Retina (tissue), 1 donor: ENCODE measurements at regions not wholly inside any gene's neighbourhood (a gene's known extent, or its start where the extent isn't known, plus 50 kb on each side); places are given as distances from the start of the nearest gene placed in this dataset.
"Not testable (repeated sequence)": the region's sequence is repeated elsewhere in the genome, so short reads cannot be mapped to it uniquely, and the experiment has no call there.

Experiments
- DNase-seq: peaks from one replicate; pipeline ENCODE4 v3.0.0-alpha.2; 2016

- not testable (repeated sequence) for DNase-seq
Observed at GRCh38 chr6:86602093-86602492, 335.2 kb upstream of the HTR1E start.

DNA sequence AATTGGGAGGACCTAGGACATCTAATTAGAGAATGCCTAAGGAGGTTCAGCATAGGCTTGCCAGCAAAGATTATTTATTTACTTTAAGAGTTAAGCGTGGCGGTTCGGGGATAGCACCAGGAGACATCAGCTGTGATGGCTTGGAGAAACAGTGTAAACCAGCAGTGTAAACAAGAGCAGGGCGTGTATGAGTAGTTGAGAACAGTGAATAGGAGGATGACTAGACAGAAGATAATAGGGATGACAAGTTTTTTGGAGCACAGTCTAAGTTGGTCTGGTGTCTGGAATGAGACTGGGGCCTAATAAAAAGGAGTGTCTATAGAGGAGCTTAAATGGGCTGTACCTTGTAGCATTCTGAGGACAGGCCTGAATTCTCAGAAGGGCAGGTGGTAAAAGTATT, 338.4 kb upstream of the HTR1E start:
- DNase-seq: not testable (repeated sequence)

DNA sequence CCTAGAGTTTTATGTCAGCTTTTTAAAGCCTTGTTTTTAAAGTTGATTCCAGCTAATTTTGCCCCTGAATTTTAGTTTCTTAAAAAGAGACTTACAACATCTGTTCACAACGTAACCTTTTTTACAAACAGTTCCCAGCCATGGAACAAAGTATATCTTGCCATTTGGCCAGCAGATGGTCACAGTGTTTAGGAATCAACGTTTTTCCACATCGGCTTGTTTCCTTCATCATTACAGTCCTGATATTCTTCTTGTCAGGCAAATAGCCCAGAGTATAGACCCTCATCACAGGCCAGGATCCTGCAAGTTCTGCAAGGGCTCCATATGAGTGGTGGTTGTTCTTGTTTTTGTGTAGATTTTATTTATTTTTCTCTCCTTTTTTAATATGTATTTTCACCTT, 341.7 kb upstream of the HTR1E start:
- DNase-seq: no peak

GRCh38 chr6:86586195-86586594, 351.1 kb upstream of the HTR1E start:
- no peak for DNase-seq

DNA sequence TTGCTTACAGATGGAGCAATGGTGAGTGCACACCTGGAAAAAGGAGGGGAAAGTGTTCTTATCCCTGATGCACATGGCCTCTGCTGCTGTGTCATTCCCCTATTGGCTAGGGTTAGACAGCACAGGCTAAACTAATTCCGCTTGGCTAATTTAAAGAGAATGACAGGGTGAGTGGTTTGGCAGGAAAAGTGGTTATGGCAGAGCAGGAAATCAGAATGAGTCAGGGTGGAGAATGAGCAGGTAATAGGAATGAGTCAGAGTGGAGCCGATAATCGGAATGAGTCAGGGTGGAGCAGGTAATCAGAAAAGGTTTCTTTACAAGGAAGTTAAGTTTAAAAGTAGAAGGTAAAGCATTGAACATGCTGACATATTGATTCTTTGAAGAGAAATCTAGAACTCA, 355.5 kb upstream of the HTR1E start:
- DNase-seq: no peak

DNA sequence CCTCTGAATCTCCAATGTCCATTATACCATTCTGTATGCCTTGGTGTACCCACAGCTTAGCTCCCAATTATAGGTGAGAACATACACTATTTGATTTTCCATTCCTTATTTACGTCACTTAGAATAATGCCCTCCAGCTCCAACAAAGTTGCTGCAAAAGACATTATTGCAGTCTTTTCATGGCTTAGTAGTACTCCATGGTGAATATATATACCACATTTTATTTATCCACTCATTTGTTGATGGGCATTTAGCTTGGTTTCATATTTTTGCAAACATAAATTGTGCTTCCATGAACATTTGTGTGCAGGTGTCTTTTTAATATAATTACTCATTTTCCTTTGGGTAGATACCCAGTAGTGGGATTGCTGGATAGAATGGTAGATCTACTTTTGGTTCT, 374.1 kb upstream of the HTR1E start:
- DNase-seq: no peak

GRCh38 chr6:86558318-86558717, 379.0 kb upstream of the HTR1E start:
- DNase-seq: no peak

DNA sequence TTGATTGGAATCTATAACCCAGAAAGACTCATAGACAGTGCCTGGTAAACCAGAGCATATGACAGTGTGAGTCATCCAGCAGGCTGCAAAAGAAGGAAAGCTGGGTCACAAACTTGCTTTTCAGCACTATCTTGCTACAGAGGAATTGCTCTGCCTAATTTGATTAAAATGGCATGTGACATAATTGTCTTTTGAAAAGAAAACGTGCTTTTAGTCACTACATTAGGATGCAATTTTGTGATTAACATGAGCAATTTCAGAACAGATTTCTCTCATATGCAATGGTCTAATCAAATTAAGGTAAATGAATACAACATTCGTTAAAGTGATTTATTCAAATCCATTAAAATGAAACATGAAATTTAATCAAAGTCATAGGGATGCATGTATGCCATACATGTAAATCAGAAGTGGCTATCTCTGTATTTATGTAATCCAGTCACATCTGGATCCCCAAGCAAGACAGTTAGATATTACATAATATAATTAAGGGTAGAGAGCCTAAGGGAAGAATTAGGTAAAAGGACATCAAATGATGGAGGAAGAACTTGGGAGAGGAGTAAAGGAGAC, 400.0 kb upstream of the HTR1E start:
- no peak for DNase-seq

DNA sequence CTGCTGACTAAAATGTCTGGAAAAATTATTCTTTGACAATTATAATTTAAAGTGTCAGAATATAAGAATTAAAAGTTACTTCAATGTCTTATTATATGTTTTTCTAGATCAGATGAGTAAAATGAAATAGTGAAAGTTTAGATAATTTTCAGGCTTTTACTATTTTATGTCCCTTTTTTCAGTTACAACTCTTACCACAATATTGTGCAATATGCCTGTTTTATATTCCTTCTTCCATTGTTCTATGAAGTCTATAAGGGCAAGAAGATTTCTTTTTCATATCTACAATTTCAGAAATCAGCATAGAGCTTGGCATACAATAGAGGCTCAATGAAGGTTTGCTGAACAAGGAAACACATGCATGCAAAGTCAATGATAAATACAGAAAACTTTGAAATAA, 401.2 kb upstream of the HTR1E start:
- DNase-seq: no peak

GRCh38 chr6:86535100-86535499, 402.2 kb upstream of the HTR1E start:
- DNase-seq: no peak

DNA sequence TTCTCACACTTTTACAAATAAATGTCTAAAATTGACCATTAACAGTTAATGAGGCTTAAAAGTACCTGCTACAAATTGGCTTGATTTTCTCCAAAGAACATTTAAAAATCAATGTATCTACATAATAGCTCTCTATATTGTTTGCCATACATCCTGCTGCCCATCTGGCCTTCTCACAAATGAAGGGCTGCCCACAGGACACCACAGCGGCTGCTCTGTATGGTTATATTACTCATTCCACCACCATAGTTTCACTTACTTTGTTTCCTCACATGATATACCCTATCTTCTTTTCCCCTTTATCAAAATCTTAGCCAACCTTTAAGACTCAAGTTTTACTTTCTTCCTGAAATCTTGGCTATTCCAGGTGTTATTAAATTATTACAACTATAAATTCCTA, 407.7 kb upstream of the HTR1E start:
- DNase-seq: no peak

- DNase-seq: no peak
Observed at GRCh38 chr6:86526238-86526637, 411.1 kb upstream of the HTR1E start.

DNA sequence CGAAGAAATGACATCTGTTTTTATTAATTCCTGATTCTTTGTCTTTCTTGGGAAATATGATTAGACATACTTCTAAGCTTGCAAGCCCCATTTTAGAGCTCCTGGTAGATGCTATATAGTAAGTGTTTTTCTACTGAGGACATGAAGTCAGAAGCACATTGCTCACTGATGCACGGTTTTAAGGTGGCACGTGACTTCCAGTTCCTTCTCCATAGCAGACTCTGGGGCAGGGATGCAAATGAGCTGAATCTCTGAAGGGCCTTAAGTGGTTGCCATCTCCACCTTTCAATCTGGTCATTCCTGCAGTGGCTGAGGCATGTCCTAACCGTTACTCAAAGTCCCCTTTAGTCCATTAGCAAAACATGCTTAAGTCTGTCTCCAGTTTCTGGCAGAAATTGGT, 421.2 kb upstream of the HTR1E start:
- DNase-seq: no peak

- no peak for DNase-seq
Observed at GRCh38 chr6:86511962-86512361, 425.4 kb upstream of the HTR1E start.

DNA sequence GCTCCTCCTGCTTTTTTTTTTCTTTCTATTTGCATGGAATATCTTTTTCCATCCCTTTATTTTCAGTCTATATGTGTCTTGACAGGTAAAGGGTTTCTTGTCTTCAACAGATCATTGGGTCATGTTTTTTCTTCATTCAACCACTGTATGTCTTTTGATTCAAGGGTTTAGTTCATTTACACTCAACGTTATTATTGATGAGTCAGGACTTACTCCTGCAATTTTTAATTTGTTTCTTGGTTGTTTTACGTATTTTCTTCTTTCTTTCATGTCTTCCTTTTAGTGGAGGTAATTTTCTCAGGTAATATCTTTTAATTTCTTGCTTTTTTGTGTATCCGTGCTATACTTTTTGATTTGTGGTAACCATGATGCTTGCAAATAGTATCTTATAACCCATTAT, 429.1 kb upstream of the HTR1E start:
- no peak for DNase-seq

DNA sequence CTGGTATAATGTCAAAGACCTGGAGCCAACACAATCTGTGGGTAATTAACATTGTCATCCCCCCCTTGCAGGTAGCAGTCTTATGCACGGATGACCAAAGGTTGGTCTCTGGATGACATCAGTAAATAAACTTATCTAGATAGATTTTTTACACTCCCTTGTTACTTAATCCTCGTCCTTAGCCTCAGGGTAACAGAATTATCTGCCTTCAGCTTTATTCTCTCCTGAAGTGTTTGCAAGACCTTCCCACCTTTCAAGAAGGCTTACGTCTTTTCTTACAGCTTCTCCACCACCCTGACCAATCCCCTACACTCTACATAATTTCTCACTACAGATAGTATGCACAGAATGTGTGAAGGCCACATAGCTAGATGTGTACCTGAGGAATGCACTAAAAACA, 434.8 kb upstream of the HTR1E start:
- no peak for DNase-seq

DNA sequence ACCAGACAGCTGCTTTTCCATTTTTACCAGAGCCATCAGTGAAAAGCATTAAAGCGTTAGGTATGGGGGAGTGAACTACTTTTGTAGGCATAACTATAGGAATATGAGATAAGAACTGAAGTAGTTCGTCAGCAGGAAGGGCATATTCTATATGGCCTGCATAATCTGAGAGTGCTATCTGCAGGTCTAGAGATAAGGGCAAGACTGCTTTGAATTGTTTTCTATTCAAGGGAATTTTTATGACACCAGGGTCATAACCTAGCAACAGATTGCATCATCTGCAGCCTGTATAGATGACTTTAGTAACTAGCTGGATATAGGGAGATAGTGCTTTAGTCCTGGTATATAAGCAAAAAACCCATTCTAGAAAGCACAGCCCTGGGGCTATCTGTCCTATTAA, 437.3 kb upstream of the HTR1E start:
- DNase-seq: no peak

DNA sequence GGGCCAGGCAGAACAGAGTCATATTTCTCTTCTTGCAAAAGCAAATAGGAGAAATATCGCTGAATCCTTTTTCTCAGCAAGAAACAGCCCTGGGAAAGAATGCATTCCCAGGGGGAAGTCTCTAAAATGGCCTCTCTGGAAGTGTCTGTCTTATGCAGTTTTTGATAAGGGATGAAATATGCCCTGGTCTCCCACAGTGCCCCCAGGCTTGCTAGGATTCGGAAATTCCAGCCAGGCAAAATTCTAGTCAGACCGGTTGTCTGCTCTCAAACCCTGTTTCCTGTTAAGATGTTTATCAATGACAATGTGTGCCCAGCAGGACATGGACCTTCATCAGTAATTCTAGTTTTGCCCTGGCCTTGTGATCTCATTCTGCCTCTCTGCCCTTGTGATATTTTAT, 448.3 kb upstream of the HTR1E start:
- not testable (repeated sequence) for DNase-seq

GRCh38 chr6:86487660-86488221, 449.6 kb upstream of the HTR1E start:
- DNase-seq: no peak

DNA sequence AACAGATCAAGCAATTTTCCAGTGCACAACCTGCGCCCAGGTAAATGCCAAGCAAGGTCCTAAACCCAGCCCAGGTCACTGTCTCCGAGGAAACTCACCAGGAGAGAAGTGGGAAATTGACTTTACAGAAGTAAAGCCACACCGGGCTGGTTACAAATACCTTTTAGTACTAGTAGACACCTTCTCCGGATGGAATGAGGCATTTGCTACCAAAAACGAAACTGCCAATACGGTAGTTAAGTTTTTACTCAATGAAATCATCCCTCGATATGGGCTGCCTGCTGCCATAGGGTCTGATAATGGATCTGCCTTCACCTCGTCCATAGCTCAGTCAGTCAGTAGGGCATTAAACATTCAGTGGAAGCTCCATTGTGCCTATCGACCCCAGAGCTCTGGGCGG, 459.0 kb upstream of the HTR1E start:
- not testable (repeated sequence) for DNase-seq

GRCh38 chr6:86477500-86478148, 459.7 kb upstream of the HTR1E start:
- DNase-seq: no peak

DNA sequence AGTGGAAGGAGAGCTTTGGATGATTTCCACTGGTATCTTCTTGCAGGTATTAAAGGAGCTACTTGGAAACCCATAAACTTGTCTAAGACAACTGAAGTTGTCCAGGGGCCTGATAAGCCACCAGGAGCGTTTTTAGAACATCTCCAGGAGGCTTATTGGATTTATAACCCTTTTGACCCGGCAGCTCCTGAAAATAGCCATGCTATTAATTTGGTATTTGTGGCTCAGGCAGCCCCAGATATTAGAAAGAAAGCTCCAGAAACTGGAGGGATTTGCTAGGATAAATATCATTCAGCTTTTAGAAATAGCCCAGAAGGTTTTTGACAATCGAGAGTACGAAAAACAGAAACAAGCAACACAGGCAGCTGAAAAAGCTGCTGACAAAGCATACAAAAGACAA, 461.0 kb upstream of the HTR1E start:
- no peak for DNase-seq

- DNase-seq: no peak
Observed at GRCh38 chr6:86474081-86474480, 463.2 kb upstream of the HTR1E start.

DNA sequence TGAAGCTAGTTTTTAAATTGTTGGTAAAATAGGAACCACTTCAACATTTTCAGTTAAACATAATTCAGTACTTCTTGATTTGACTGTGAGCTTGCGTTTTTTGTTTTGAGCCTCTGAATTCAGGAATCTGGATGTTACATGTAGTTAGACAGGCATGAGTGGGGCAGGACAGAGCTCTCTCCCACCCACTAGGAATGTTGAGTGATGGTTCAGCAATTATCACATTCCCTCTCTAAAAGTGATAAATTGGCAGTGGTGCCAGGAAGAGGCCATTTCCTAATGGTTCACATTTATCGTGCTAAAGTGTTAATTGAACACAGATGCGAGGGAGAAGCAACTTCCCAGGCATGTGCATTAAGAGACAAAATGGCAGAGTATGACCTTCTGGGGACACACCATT, 465.5 kb upstream of the HTR1E start:
- no peak for DNase-seq

GRCh38 chr6:86459978-86460377, 477.4 kb upstream of the HTR1E start:
- no peak for DNase-seq
